Thoracic aorta (tissue), 2 donors: ENCODE measurements at regions not wholly inside any gene's neighbourhood (a gene's known extent, or its start where the extent isn't known, plus 50 kb on each side); places are given as distances from the start of the nearest gene placed in this dataset.

Experiments
- ATAC-seq: fragments of 150-250 bp; one replicate; pipeline ENCODE4 v1.8.0; 2017; ENCODE audit warnings: low read depth; ENCODE audit not compliant: insufficient number of reproducible peaks, low FRiP score
- DNase-seq: peaks from one replicate; pipeline ENCODE4 v3.0.0-alpha.2; 2020; ENCODE audit warnings: low spot score
- H3K27ac ChIP-seq, 2 donors: fragments of 200-600 bp; sonication (generic); 1 replicate in 1 of 2; 2 replicates in 1 of 2; pipeline ENCODE4 v1.5.1; 2016; ENCODE audit warnings: mild to moderate bottlenecking in 2 of 2, moderate library complexity in 2 of 2
- H3K27me3 ChIP-seq: fragments of 200-600 bp; sonication (generic); replicated peaks from 2 replicates; pipeline ENCODE4 v1.6.0; 2016; ENCODE audit warnings: mild to moderate bottlenecking; ENCODE audit not compliant: insufficient read depth
- H3K36me3 ChIP-seq: fragments of 200-600 bp; sonication (generic); one replicate; pipeline ENCODE4 v1.5.1; 2016
- H3K4me1 ChIP-seq, 2 donors: fragments of 200-600 bp; sonication (generic); 1 replicate in 1 of 2; 2 replicates in 1 of 2; pipeline versions ENCODE4 v1.5.1 to v1.6.0; 2016; ENCODE audit warnings: low read depth in 2 of 2, mild to moderate bottlenecking in 1 of 2; ENCODE audit not compliant: control insufficient read depth in 1 of 2
- H3K4me3 ChIP-seq: fragments of 200-600 bp; sonication (generic); 2 replicates; pipeline ENCODE4 v1.5.1; 2016; ENCODE audit warnings: mild to moderate bottlenecking
- H3K9me3 ChIP-seq: fragments of 200-600 bp; sonication (generic); 2 replicates; pipeline ENCODE4 v1.5.1; 2016
- CTCF ChIP-seq: fragments of 200-600 bp; sonication (generic); IDR thresholded peaks from one replicate; pipeline ENCODE4 v1.5.1; 2019; ENCODE audit warnings: antibody characterized with exemption

GRCh38 chr6:8639928-8640649, 204.7 kb upstream of the SLC35B3 start:
- Histone ChIP-seq H3K27me3 (no peaks in the 10 kb centered on the region), H3K4me1 (no peaks in the 10 kb centered on the region), H3K4me3 (no peak overlapping the region), H3K36me3 (no peaks in the 10 kb centered on the region), H3K27ac (no peak overlapping the region), H3K9me3 (no peaks in the 10 kb centered on the region)
- DNase-seq: no peak
- ATAC-seq: no peak
- TF ChIP-seq CTCF: no peak

GRCh38 chr6:8637896-8638597, 202.7 kb upstream of the SLC35B3 start:
- no peaks in the 10 kb centered on the region for H3K4me1 ChIP-seq
- ATAC-seq (no peak), DNase-seq (no peak)
- no peaks in the 10 kb centered on the region for H3K9me3 ChIP-seq
- H3K27ac ChIP-seq: no peak overlapping the region
- H3K36me3 ChIP-seq: no peaks in the 10 kb centered on the region
- TF ChIP-seq CTCF: no peak
- no peaks in the 10 kb centered on the region for H3K27me3 ChIP-seq
- H3K4me3 ChIP-seq: no peak overlapping the region

- no peak for DNase-seq
- no peak for TF ChIP-seq CTCF
- no peak for ATAC-seq
- no peak overlapping the region for H3K4me3 ChIP-seq
- H3K27ac ChIP-seq: no peak overlapping the region
- H3K27me3 ChIP-seq: no peaks in the 10 kb centered on the region
- no peaks in the 10 kb centered on the region for H3K9me3 ChIP-seq
- no peaks in the 10 kb centered on the region for H3K36me3 ChIP-seq
- no peaks in the 10 kb centered on the region for H3K4me1 ChIP-seq
Observed at GRCh38 chr6:8633762-8634161, 198.4 kb upstream of the SLC35B3 start.

GRCh38 chr6:8628736-8629135, 193.4 kb upstream of the SLC35B3 start:
- no peaks in the 10 kb centered on the region for H3K36me3 ChIP-seq
- ATAC-seq (no peak), DNase-seq (no peak)
- no peak overlapping the region for H3K4me3 ChIP-seq
- no peak overlapping the region for H3K27ac ChIP-seq
- peaks cover 0 to 3% of the 10 kb centered on the region in 2 donors for H3K4me1 ChIP-seq
- no peaks in the 10 kb centered on the region for H3K27me3 ChIP-seq
- no peaks in the 10 kb centered on the region for H3K9me3 ChIP-seq
- TF ChIP-seq CTCF: no peak

GRCh38 chr6:8628063-8628462, 192.7 kb upstream of the SLC35B3 start:
- no peak for ATAC-seq
- Histone ChIP-seq H3K27ac (no peak overlapping the region), H3K9me3 (no peaks in the 10 kb centered on the region), H3K4me3 (no peak overlapping the region), H3K36me3 (no peaks in the 10 kb centered on the region), H3K4me1 (peaks cover 0 to 3% of the 10 kb centered on the region in 2 donors), H3K27me3 (no peaks in the 10 kb centered on the region)
- TF ChIP-seq CTCF: no peak
- DNase-seq: no peak
